A673 (cell line): ENCODE measurements at regions not wholly inside any gene's neighbourhood (a gene's known extent, or its start where the extent isn't known, plus 50 kb on each side); places are given as distances from the start of the nearest gene placed in this dataset.

Experiments used
- BruUV-seq: library from RNA; stranded (reverse); fragments of 400-500 nt; replicated peaks from 2 replicates; lab custom pipeline; 2021; lab: Mats Ljungman, UMichigan
- CTCF ChIA-PET: fragments of 300-600 bp; sonication (Branson Sonifier 250); formaldehyde crosslinking; loops from one replicate; lab custom pipeline; 2022; ENCODE audit warnings: antibody characterized with exemption; lab: Charles Lee
- POLR2A ChIA-PET: fragments of 300-600 bp; sonication (Branson Sonifier 250); formaldehyde crosslinking; loops from one replicate; lab custom pipeline; 2022; ENCODE audit warnings: antibody characterized with exemption; ENCODE audit not compliant: low non-redundant PET; lab: Charles Lee
- DNase-seq: peaks from one replicate; pipeline ENCODE4 v3.0.0-alpha.2; 2015; ENCODE audit warnings: low spot score
- H3K27ac ChIP-seq: fragments of 200-600 bp; sonication (generic); 2 replicates; pipeline ENCODE4 v1.5.1; 2016; ENCODE audit warnings: mixed run types, low read depth, mild to moderate bottlenecking, mixed read lengths, antibody characterized with exemption, low read length; ENCODE audit not compliant: poor library complexity, severe bottlenecking
- H3K27me3 ChIP-seq: fragments of 200-600 bp; sonication (generic); replicated peaks from 2 replicates; pipeline ENCODE4 v1.6.1; 2017; ENCODE audit warnings: mixed run types, low read depth, mild to moderate bottlenecking, mixed read lengths, antibody characterized with exemption, low read length; ENCODE audit not compliant: insufficient read depth, poor library complexity
- H3K36me3 ChIP-seq: fragments of 200-600 bp; sonication (generic); 2 replicates; pipeline ENCODE4 v1.6.1; 2016; ENCODE audit warnings: mixed run types, mild to moderate bottlenecking, mixed read lengths, antibody characterized with exemption, low read length; ENCODE audit not compliant: insufficient read depth, poor library complexity, severe bottlenecking
- H3K4me1 ChIP-seq: fragments of 200-600 bp; sonication (generic); 2 replicates; pipeline ENCODE4 v1.6.1; 2017; ENCODE audit warnings: mixed run types, mild to moderate bottlenecking, mixed read lengths, antibody characterized with exemption, low read length; ENCODE audit not compliant: insufficient read depth, poor library complexity, severe bottlenecking
- H3K4me3 ChIP-seq: fragments of 200-600 bp; sonication (generic); 2 replicates; pipeline ENCODE4 v1.5.1; 2016; ENCODE audit warnings: low read depth, mixed run types, mild to moderate bottlenecking, mixed read lengths, low read length; ENCODE audit not compliant: poor library complexity, severe bottlenecking
- H3K9me3 ChIP-seq: fragments of 200-600 bp; sonication (generic); 2 replicates; pipeline ENCODE4 v1.6.1; 2016; ENCODE audit warnings: mixed run types, low read depth, mild to moderate bottlenecking, mixed read lengths, antibody characterized with exemption, low read length; ENCODE audit not compliant: poor library complexity, severe bottlenecking
- EZH2 ChIP-seq: fragments of 200-600 bp; sonication (generic); IDR thresholded peaks from 2 replicates; pipeline ENCODE4 v1.6.1; 2017; ENCODE audit warnings: borderline replicate concordance, low read depth, mild to moderate bottlenecking, mixed read lengths, antibody characterized with exemption, low read length; ENCODE audit not compliant: poor library complexity, severe bottlenecking
- intact Hi-C: fragments of 100-400 bp; cut with micrococcal nuclease; formaldehyde crosslinking; loops from one replicate; pipeline ENCODE4 v1.10.0; 2022; ENCODE audit not compliant: unreplicated experiment
- TF ChIP-seq, protein P1 (sequence below): fragments of 300-800, 200-600 bp; sonication (generic); conservative IDR thresholded peaks from 2 replicates; pipeline ENCODE4 v1.5.1; 2017; ENCODE audit warnings: low read depth, mild to moderate bottlenecking, antibody characterized with exemption, low read length, moderate library complexity, mixed read lengths

DNA sequence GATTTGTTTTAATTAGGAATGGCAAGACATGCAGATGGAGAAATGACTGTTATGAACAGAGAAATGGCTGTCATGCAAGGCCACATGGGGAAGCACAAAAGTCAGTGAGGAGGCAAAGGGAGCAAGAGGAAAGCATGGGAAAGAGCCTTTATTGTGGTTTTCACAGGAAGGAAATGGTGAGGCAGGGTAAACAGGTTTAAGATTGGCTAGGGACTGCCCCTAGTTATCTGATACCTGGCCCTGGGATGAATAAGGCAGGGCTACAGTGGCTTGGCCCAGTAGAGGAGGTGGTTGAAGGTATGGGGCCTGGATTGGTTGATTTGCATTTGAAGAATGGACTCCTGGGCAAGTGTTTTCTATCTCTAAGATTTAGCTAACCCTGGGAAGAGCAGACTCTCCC lies 168.7 kb upstream of the CNOT2 start:
- peaks cover 37% of the 10 kb centered on the region for H3K4me1 ChIP-seq
- no peak overlapping the region for H3K4me3 ChIP-seq
- POLR2A ChIA-PET: no interaction called here
- no peaks in the 10 kb centered on the region for H3K9me3 ChIP-seq
- H3K27ac ChIP-seq: no peak overlapping the region
- no peaks in the 10 kb centered on the region for H3K27me3 ChIP-seq
- CTCF ChIA-PET: no interaction called here
- no TSS peak for BruUV-seq
- H3K36me3 ChIP-seq: no peaks in the 10 kb centered on the region
- DNase-seq: no peak
- TF ChIP-seq, protein P1, sequence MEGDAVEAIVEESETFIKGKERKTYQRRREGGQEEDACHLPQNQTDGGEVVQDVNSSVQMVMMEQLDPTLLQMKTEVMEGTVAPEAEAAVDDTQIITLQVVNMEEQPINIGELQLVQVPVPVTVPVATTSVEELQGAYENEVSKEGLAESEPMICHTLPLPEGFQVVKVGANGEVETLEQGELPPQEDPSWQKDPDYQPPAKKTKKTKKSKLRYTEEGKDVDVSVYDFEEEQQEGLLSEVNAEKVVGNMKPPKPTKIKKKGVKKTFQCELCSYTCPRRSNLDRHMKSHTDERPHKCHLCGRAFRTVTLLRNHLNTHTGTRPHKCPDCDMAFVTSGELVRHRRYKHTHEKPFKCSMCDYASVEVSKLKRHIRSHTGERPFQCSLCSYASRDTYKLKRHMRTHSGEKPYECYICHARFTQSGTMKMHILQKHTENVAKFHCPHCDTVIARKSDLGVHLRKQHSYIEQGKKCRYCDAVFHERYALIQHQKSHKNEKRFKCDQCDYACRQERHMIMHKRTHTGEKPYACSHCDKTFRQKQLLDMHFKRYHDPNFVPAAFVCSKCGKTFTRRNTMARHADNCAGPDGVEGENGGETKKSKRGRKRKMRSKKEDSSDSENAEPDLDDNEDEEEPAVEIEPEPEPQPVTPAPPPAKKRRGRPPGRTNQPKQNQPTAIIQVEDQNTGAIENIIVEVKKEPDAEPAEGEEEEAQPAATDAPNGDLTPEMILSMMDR: no peak
- TF ChIP-seq EZH2: no peak
- intact Hi-C loops: loop anchor here (10.0 kb wide), 1 partner anchor 170 kb away; no protein-coding TSS in a partner anchor

DNA sequence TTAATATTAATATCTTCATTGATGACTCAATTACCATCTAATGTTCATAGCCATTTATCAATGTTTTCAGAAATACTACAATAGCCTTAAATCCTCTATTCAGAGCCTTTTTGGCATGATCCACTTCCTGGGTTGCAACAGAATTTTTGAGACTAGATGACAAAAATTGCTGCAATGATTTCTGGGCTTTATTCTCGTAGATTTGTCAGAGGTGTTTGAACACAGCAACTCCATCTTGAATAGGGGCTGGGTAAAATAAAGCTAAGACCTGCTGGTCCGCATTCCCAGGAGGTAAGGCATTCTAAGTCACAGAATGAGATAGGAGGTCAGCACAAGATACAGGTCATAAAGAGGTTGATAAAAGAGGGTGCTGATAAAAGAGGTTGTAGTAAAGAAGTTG lies 165.8 kb upstream of the CNOT2 start:
- Histone ChIP-seq H3K27ac (no peak overlapping the region), H3K4me3 (no peak overlapping the region), H3K9me3 (no peaks in the 10 kb centered on the region), H3K36me3 (no peaks in the 10 kb centered on the region), H3K27me3 (no peaks in the 10 kb centered on the region), H3K4me1 (peaks cover 20% of the 10 kb centered on the region)
- BruUV-seq: no TSS peak
- intact Hi-C loops: loop anchor here (10.0 kb wide), 1 partner anchor 173 kb away; no protein-coding TSS in a partner anchor
- no peak for DNase-seq
- CTCF ChIA-PET: no interaction called here
- POLR2A ChIA-PET: no interaction called here
- no peak for TF ChIP-seq EZH2
- TF ChIP-seq, protein P1: no peak

DNA sequence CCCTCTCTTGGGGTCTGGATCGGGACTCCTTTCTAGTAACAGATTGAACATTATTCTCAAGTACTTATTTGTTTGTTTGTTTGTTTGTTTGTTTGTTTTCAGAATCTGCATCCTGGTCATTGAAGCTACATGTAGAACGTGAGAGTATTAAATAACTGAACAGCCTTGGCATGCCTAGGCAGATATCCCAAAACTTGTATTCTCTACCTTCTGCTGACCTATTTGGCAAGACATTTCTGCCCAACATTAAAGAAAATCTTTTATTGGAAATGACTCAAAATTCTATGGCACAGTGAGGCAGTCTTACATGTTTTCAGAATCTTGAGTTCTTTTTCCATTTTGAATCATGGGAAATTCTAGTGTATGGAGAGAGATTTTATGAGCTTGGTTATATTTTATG lies 165.1 kb upstream of the CNOT2 start:
- BruUV-seq: no TSS peak
- Histone ChIP-seq H3K36me3 (no peaks in the 10 kb centered on the region), H3K27me3 (no peaks in the 10 kb centered on the region), H3K4me3 (no peak overlapping the region), H3K27ac (no peak overlapping the region), H3K9me3 (no peaks in the 10 kb centered on the region), H3K4me1 (peaks cover 19% of the 10 kb centered on the region)
- intact Hi-C loops: loop anchor here (10.0 kb wide), 1 partner anchor 173 kb away; no protein-coding TSS in a partner anchor
- POLR2A ChIA-PET: no interaction called here
- TF ChIP-seq EZH2: no peak
- TF ChIP-seq, protein P1: no peak
- CTCF ChIA-PET: no interaction called here
- no peak for DNase-seq
